Muscle layer of colon (tissue), 2 donors: ENCODE measurements at regions not wholly inside any gene's neighbourhood (a gene's known extent, or its start where the extent isn't known, plus 50 kb on each side); places are given as distances from the start of the nearest gene placed in this dataset.

Source experiments
- H3K27ac ChIP-seq: one replicate; pipeline ENCODE4 v1.7.0; 2013; ENCODE audit warnings: low read depth, mild to moderate bottlenecking, low read length, moderate library complexity
- H3K27me3 ChIP-seq, 2 donors: one replicate each; pipeline ENCODE4 v1.7.0; 2013; ENCODE audit warnings: low read length in 2 of 2, mild to moderate bottlenecking in 2 of 2; ENCODE audit not compliant: insufficient read depth in 2 of 2, control insufficient read depth in 1 of 2
- H3K36me3 ChIP-seq: one replicate; pipeline ENCODE4 v1.7.0; 2013; ENCODE audit warnings: mild to moderate bottlenecking, low read length; ENCODE audit not compliant: insufficient read depth
- H3K4me1 ChIP-seq: one replicate; pipeline ENCODE4 v1.7.0; 2013; ENCODE audit warnings: mild to moderate bottlenecking, low read length; ENCODE audit not compliant: insufficient read depth
- H3K4me3 ChIP-seq, 2 donors: one replicate each; pipeline ENCODE4 v1.7.0; 2013; ENCODE audit warnings: low read length in 2 of 2, low read depth in 1 of 2, mild to moderate bottlenecking in 1 of 2, moderate library complexity in 1 of 2
- H3K9ac ChIP-seq: one replicate; pipeline ENCODE4 v1.7.0; 2013; ENCODE audit warnings: low read length
- H3K9me3 ChIP-seq: one replicate; pipeline ENCODE4 v1.7.0; 2013; ENCODE audit warnings: mild to moderate bottlenecking, low read length
- donor health status: abdominal sarcoma.
- donor health status: Adenocarcinoma of cecum.

GRCh38 chr10:4730998-4731397 is 95.0 kb upstream of the AKR1E2 start:
- H3K9me3 ChIP-seq, result no peaks in the 10 kb centered on the region
- H3K27me3 ChIP-seq, result no peaks in the 10 kb centered on the region
- peaks cover 4% of the 10 kb centered on the region for H3K4me1 ChIP-seq
- H3K27ac ChIP-seq, result no peak overlapping the region
- no peak overlapping the region for H3K9ac ChIP-seq
- H3K36me3 ChIP-seq, result no peaks in the 10 kb centered on the region
- H3K4me3 ChIP-seq, result no peak overlapping the region

- Histone ChIP-seq H3K4me3 (no peak overlapping the region), H3K4me1 (peaks cover 5% of the 10 kb centered on the region), H3K9ac (no peak overlapping the region), H3K27me3 (no peaks in the 10 kb centered on the region), H3K36me3 (no peaks in the 10 kb centered on the region), H3K27ac (no peak overlapping the region), H3K9me3 (no peaks in the 10 kb centered on the region)
Observed at GRCh38 chr10:4725917-4726606, 99.9 kb upstream of the AKR1E2 start.

- no peak overlapping the region for H3K4me3 ChIP-seq
- H3K36me3 ChIP-seq, result no peaks in the 10 kb centered on the region
- H3K9ac ChIP-seq, result no peak overlapping the region
- H3K9me3 ChIP-seq, result no peaks in the 10 kb centered on the region
- no peak overlapping the region for H3K27ac ChIP-seq
- H3K4me1 ChIP-seq, result peaks cover 5% of the 10 kb centered on the region
- no peaks in the 10 kb centered on the region for H3K27me3 ChIP-seq
Observed at GRCh38 chr10:4723860-4724259, 102.1 kb upstream of the AKR1E2 start.

GRCh38 chr10:4721999-4722753 is 103.8 kb upstream of the AKR1E2 start:
- H3K4me3 ChIP-seq, result no peak overlapping the region
- no peaks in the 10 kb centered on the region for H3K27me3 ChIP-seq
- no peak overlapping the region for H3K9ac ChIP-seq
- H3K4me1 ChIP-seq, result peaks cover 5% of the 10 kb centered on the region
- no peaks in the 10 kb centered on the region for H3K36me3 ChIP-seq
- H3K9me3 ChIP-seq, result no peaks in the 10 kb centered on the region
- no peak overlapping the region for H3K27ac ChIP-seq

- H3K27me3 ChIP-seq, result no peaks in the 10 kb centered on the region
- no peaks in the 10 kb centered on the region for H3K9me3 ChIP-seq
- no peaks in the 10 kb centered on the region for H3K36me3 ChIP-seq
- no peak overlapping the region for H3K9ac ChIP-seq
- no peak overlapping the region for H3K27ac ChIP-seq
- no peaks in the 10 kb centered on the region for H3K4me1 ChIP-seq
- no peak overlapping the region for H3K4me3 ChIP-seq
Observed at GRCh38 chr10:4720463-4720862, 105.5 kb upstream of the AKR1E2 start.

GRCh38 chr10:4719671-4720070 is 106.3 kb upstream of the AKR1E2 start:
- no peaks in the 10 kb centered on the region for H3K4me1 ChIP-seq
- no peak overlapping the region for H3K27ac ChIP-seq
- H3K36me3 ChIP-seq, result no peaks in the 10 kb centered on the region
- H3K4me3 ChIP-seq, result no peak overlapping the region
- no peaks in the 10 kb centered on the region for H3K27me3 ChIP-seq
- no peaks in the 10 kb centered on the region for H3K9me3 ChIP-seq
- H3K9ac ChIP-seq, result no peak overlapping the region

- Histone ChIP-seq H3K9me3 (no peaks in the 10 kb centered on the region), H3K4me1 (no peaks in the 10 kb centered on the region), H3K27ac (no peak overlapping the region), H3K9ac (no peak overlapping the region), H3K4me3 (no peak overlapping the region), H3K36me3 (no peaks in the 10 kb centered on the region), H3K27me3 (no peaks in the 10 kb centered on the region)
Observed at GRCh38 chr10:4719036-4719435, 107.0 kb upstream of the AKR1E2 start.

- Histone ChIP-seq H3K27me3 (no peaks in the 10 kb centered on the region), H3K4me3 (no peak overlapping the region), H3K9ac (no peak overlapping the region), H3K36me3 (no peaks in the 10 kb centered on the region), H3K27ac (no peak overlapping the region), H3K9me3 (no peaks in the 10 kb centered on the region), H3K4me1 (no peaks in the 10 kb centered on the region)
Observed at GRCh38 chr10:4718544-4718943, 107.5 kb upstream of the AKR1E2 start.

GRCh38 chr10:4717670-4718069 is 108.3 kb upstream of the AKR1E2 start:
- Histone ChIP-seq H3K36me3 (no peaks in the 10 kb centered on the region), H3K4me1 (no peaks in the 10 kb centered on the region), H3K9ac (no peak overlapping the region), H3K27me3 (no peaks in the 10 kb centered on the region), H3K9me3 (no peaks in the 10 kb centered on the region), H3K27ac (no peak overlapping the region), H3K4me3 (no peak overlapping the region)

GRCh38 chr10:4710858-4711257 is 115.1 kb upstream of the AKR1E2 start:
- H3K4me3 ChIP-seq, result no peak overlapping the region
- no peaks in the 10 kb centered on the region for H3K27me3 ChIP-seq

GRCh38 chr10:4708123-4708759 is 117.8 kb upstream of the AKR1E2 start:
- Histone ChIP-seq H3K4me3 (no peak overlapping the region), H3K4me1 (peaks cover 12% of the 10 kb centered on the region), H3K9me3 (no peaks in the 10 kb centered on the region), H3K27ac (no peak overlapping the region), H3K9ac (no peak overlapping the region), H3K27me3 (no peaks in the 10 kb centered on the region), H3K36me3 (no peaks in the 10 kb centered on the region)

More at GRCh38 chr10:4710858-4711257, 115.1 kb upstream of the AKR1E2 start:
- H3K4me1 ChIP-seq, result no peaks in the 10 kb centered on the region
- H3K9ac ChIP-seq, result no peak overlapping the region
- no peaks in the 10 kb centered on the region for H3K36me3 ChIP-seq
- H3K9me3 ChIP-seq, result no peaks in the 10 kb centered on the region
- H3K27ac ChIP-seq, result no peak overlapping the region
